ENCODE measurements at regions not wholly inside any gene's neighbourhood (a gene's known extent, or its start where the extent isn't known, plus 50 kb on each side); places are given as distances from the start of the nearest gene placed in this dataset.

DNA sequence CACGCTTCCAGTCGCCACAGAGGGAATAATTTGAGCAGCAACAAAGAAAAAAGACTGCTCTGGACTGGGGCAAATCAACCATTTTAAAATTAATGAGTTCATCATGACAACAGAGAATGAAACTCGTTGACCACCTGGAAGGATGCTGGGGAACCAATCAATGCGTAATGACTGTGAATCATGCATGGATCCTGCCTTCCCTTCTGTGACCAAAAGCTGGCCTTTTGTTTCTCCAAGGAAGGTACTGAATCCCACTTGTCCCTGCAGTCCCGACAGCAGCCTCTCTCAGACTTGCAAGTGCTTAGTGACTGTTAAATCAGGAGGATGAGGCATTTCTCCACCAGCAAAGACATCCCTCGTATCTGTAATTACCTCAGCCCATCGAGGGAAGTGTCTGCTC lies 68.0 kb upstream of the TNS3 start (continued):
- TF ChIP-seq TBP (IDR thresholded peaks at IDR 0.05; ENCODE audit: low read depth, low read length) (no peak), MAFK (IDR thresholded peaks at IDR 0.05; ENCODE audit: low read depth, low read length) (no peak), BACH1 (IDR thresholded peaks at IDR 0.05; ENCODE audit: low read length) (no peak), FOSL1 (IDR thresholded peaks at IDR 0.05; ENCODE audit: insufficient read depth, low read depth, low read length) (no peak), TEAD4 (IDR thresholded peaks at IDR 0.05; ENCODE audit: low read depth, low read length) (no peak), RAD21 (IDR thresholded peaks at IDR 0.05 in 1 of 2, conservative IDR thresholded peaks at IDR 0.05 in 1 of 2; ENCODE audit: low read depth in 2 of 2, low read length in 2 of 2) (no peak)
